ENCODE measurements at regions not wholly inside any gene's neighbourhood (a gene's known extent, or its start where the extent isn't known, plus 50 kb on each side); places are given as distances from the start of the nearest gene placed in this dataset.

DNA sequence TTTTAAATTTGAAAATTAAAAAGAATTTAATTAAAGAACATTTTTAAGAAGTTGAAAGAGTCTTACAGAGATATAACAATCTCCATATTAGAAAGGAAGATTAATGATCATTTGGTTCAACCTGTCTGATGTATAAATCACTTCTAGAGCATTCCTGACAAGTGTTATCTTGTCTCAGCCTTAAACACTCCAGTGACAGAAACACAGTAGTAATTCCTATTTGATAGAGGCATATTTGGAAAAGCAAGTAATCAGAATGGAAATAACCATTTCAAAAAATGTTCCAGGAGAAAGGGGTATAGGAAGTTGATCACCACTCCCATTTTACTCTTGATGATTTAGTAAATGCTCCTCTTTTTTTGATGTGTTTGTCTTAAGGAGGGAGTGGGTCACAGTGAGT lies 213.1 kb upstream of the FAM3C start:
- Histone ChIP-seq H3K9me3 (replicated peaks; ENCODE audit: control insufficient read depth, insufficient read depth, low read length) (no peaks in the 10 kb centered on the region), H3K9ac (replicated peaks; ENCODE audit: extremely low read depth, insufficient read depth, low read length) (no peak overlapping the region), H3K27me3 (ENCODE audit: control insufficient read depth in 2 of 2, insufficient read depth in 2 of 2, low read length in 2 of 2) (no peaks in the 10 kb centered on the region), H3K79me2 (ENCODE audit: control insufficient read depth, insufficient read depth, low read length) (no peaks in the 10 kb centered on the region), H3K27ac (ENCODE audit: insufficient read depth, low read depth, low read length) (no peak overlapping the region), H3K36me3 (ENCODE audit: control insufficient read depth in 2 of 2, extremely low read depth in 1 of 2, insufficient read depth in 2 of 2, low read length in 2 of 2) (no peaks in the 10 kb centered on the region), H3K4me2 (ENCODE audit: insufficient read depth, low read length) (no peak overlapping the region), H2AFZ (ENCODE audit: low read depth, low read length) (no peak overlapping the region), H3K4me3 (replicated peaks in 1 of 3; ENCODE audit: insufficient read depth in 1 of 3, low read depth in 1 of 3, low read length in 3 of 3) (no peak overlapping the region), H3K4me1 (ENCODE audit: control insufficient read depth, extremely low read depth, insufficient read depth, low read length) (no peaks in the 10 kb centered on the region), H3K9me1 (replicated peaks; ENCODE audit: control insufficient read depth, extremely low read depth, insufficient read depth, low read length) (no peaks in the 10 kb centered on the region), H4K20me1 (replicated peaks; ENCODE audit: control insufficient read depth, extremely low read depth, insufficient read depth, low read length) (no peaks in the 10 kb centered on the region)
- no peak for DNase-seq (ENCODE audit: low read depth, low spot score)
- TF ChIP-seq GATA2 (IDR thresholded peaks at IDR 0.05; ENCODE audit: insufficient read depth, insufficient read length, low read depth, low read length) (no peak), POLR2A (IDR thresholded peaks at IDR 0.05; ENCODE audit: low read depth, low read length) (no peak), FOS (IDR thresholded peaks at IDR 0.05; ENCODE audit: borderline replicate concordance, insufficient read depth, low read length) (no peak), JUN (IDR thresholded peaks at IDR 0.05; ENCODE audit: borderline replicate concordance, insufficient read depth, insufficient read length, low read depth) (no peak)
- TF ChIP-seq, protein P1, sequence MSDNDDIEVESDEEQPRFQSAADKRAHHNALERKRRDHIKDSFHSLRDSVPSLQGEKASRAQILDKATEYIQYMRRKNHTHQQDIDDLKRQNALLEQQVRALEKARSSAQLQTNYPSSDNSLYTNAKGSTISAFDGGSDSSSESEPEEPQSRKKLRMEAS (IDR thresholded peaks at IDR 0.05; ENCODE audit: insufficient read depth, insufficient read length), result no peak
- POLR2A ChIA-PET, result no interaction called here
- intact Hi-C loops (cut with micrococcal nuclease), result no loop called here
- no peak for FAIRE-seq
- BruUV-seq (replicated peaks), result no TSS peak
- dilution Hi-C loops (cut with MboI; ENCODE audit: extremely low pct_ligation_motif_present, low sequenced_read_pairs), result no loop called here
- CTCF ChIA-PET, result interaction anchor here (1.0 to 1.2 kb wide), 2 partner anchors 13 to 110 kb away, joined by 3 read pairs; no protein-coding TSS in a partner anchor

DNA sequence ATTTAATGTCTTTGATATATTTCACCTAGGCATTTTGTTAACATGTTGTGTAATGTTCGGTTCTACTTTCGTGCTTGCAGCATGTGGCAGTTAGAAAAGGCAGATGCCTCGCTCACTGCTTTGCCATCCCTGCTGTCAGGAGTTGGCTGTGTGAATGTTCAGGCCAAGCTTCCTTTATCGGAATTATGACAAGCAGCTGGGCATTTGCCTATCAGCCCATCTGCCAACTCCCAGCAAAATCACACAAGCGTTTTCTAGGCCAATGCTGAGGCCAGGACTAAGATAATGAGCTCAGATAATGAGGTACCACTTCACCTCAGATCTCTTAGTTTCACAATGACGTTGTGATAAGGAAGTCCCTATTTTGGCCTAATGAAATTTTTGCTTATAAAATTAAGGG lies 212.7 kb upstream of the FAM3C start:
- no peak overlapping the region for H3K4me2 ChIP-seq (ENCODE audit: insufficient read depth, low read length)
- no peaks in the 10 kb centered on the region for H3K4me1 ChIP-seq (ENCODE audit: control insufficient read depth, extremely low read depth, insufficient read depth, low read length)
- ChIA-PET POLR2A (no interaction called here), CTCF (interaction anchor here (1.2 kb wide), 1 partner anchor 12 kb away, joined by 3 read pairs; no protein-coding TSS in a partner anchor)
- intact Hi-C loops (cut with micrococcal nuclease) (no loop called here), dilution Hi-C loops (cut with MboI; ENCODE audit: extremely low pct_ligation_motif_present, low sequenced_read_pairs) (no loop called here)
- no peaks in the 10 kb centered on the region for H3K9me1 ChIP-seq (replicated peaks; ENCODE audit: control insufficient read depth, extremely low read depth, insufficient read depth, low read length)
- no peak overlapping the region for H3K4me3 ChIP-seq (replicated peaks in 1 of 3; ENCODE audit: insufficient read depth in 1 of 3, low read depth in 1 of 3, low read length in 3 of 3)
- H3K36me3 ChIP-seq (ENCODE audit: control insufficient read depth in 2 of 2, extremely low read depth in 1 of 2, insufficient read depth in 2 of 2, low read length in 2 of 2), result no peaks in the 10 kb centered on the region
- FAIRE-seq (no peak), DNase-seq (ENCODE audit: low read depth, low spot score) (no peak)
- no peak overlapping the region for H2AFZ ChIP-seq (ENCODE audit: low read depth, low read length)
- no peaks in the 10 kb centered on the region for H3K27me3 ChIP-seq (ENCODE audit: control insufficient read depth in 2 of 2, insufficient read depth in 2 of 2, low read length in 2 of 2)
- no peak overlapping the region for H3K9ac ChIP-seq (replicated peaks; ENCODE audit: extremely low read depth, insufficient read depth, low read length)
- H3K27ac ChIP-seq (ENCODE audit: insufficient read depth, low read depth, low read length), result no peak overlapping the region
- no peaks in the 10 kb centered on the region for H3K79me2 ChIP-seq (ENCODE audit: control insufficient read depth, insufficient read depth, low read length)
- H4K20me1 ChIP-seq (replicated peaks; ENCODE audit: control insufficient read depth, extremely low read depth, insufficient read depth, low read length), result no peaks in the 10 kb centered on the region
- TF ChIP-seq GATA2 (IDR thresholded peaks at IDR 0.05; ENCODE audit: insufficient read depth, insufficient read length, low read depth, low read length), result no peak
- TF ChIP-seq MYC (IDR thresholded peaks at IDR 0.05; ENCODE audit: low read depth, low read length), result no peak
- TF ChIP-seq, protein P2, sequence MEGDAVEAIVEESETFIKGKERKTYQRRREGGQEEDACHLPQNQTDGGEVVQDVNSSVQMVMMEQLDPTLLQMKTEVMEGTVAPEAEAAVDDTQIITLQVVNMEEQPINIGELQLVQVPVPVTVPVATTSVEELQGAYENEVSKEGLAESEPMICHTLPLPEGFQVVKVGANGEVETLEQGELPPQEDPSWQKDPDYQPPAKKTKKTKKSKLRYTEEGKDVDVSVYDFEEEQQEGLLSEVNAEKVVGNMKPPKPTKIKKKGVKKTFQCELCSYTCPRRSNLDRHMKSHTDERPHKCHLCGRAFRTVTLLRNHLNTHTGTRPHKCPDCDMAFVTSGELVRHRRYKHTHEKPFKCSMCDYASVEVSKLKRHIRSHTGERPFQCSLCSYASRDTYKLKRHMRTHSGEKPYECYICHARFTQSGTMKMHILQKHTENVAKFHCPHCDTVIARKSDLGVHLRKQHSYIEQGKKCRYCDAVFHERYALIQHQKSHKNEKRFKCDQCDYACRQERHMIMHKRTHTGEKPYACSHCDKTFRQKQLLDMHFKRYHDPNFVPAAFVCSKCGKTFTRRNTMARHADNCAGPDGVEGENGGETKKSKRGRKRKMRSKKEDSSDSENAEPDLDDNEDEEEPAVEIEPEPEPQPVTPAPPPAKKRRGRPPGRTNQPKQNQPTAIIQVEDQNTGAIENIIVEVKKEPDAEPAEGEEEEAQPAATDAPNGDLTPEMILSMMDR (IDR thresholded peaks at IDR 0.05; ENCODE audit: extremely low read depth in 1 of 2, insufficient read depth in 1 of 2, low read depth in 1 of 2, low read length in 2 of 2), result no peak
- no peak for TF ChIP-seq POLR2A (IDR thresholded peaks at IDR 0.05; ENCODE audit: low read depth, low read length)
- TF ChIP-seq JUN (IDR thresholded peaks at IDR 0.05; ENCODE audit: borderline replicate concordance, insufficient read depth, insufficient read length, low read depth), result no peak
- TF ChIP-seq FOS (IDR thresholded peaks at IDR 0.05; ENCODE audit: borderline replicate concordance, insufficient read depth, low read length), result no peak
- TF ChIP-seq, protein P1 (IDR thresholded peaks at IDR 0.05; ENCODE audit: insufficient read depth, insufficient read length), result no peak
- TF ChIP-seq EZH2 (IDR thresholded peaks at IDR 0.05; ENCODE audit: borderline replicate concordance, low read depth, low read length, severe bottlenecking), result no peak
- TF ChIP-seq POLR2AphosphoS5 (IDR thresholded peaks at IDR 0.05; ENCODE audit: insufficient read depth, low read depth, low read length), result no peak
- no peaks in the 10 kb centered on the region for H3K9me3 ChIP-seq (replicated peaks; ENCODE audit: control insufficient read depth, insufficient read depth, low read length)
- no TSS peak for BruUV-seq (replicated peaks)
